Stimulated activated naive CD8-positive, alpha-beta T cell treated with anti-CD3 and anti-CD28 coated beads, Interleukin-15, amount 100 ng/mL, for 72 hours (primary cell): ENCODE measurements at regions not wholly inside any gene's neighbourhood (a gene's known extent, or its start where the extent isn't known, plus 50 kb on each side); places are given as distances from the start of the nearest gene placed in this dataset.

Experiments used
- ATAC-seq: fragments of 150-1000 bp; cut with Tn5 transposase; 2 replicates; pipeline ENCODE4 v1.10.0; 2021; ENCODE audit warnings: mild to moderate bottlenecking, moderate library complexity
- DNase-seq, 2 donors: peaks; one replicate each; pipeline ENCODE4 v3.0.0; 2021 to 2022
- H3K27ac Mint-ChIP-seq, 2 donors: one replicate each; pipeline ENCODE4 v1.8.0; 2022; ENCODE audit warnings: mild to moderate bottlenecking in 2 of 2, mixed read lengths in 2 of 2, moderate library complexity in 2 of 2
- H3K27me3 Mint-ChIP-seq: one replicate; pipeline ENCODE4 v1.8.0; 2022; ENCODE audit warnings: mixed read lengths
- H3K4me1 Mint-ChIP-seq: one replicate; pipeline ENCODE4 v1.8.0; 2022; ENCODE audit warnings: mild to moderate bottlenecking, mixed read lengths
- H3K4me3 Mint-ChIP-seq, 2 donors: one replicate each; pipeline ENCODE4 v1.8.0; 2022; ENCODE audit warnings: mild to moderate bottlenecking in 2 of 2, mixed read lengths in 2 of 2, moderate library complexity in 1 of 2
- H3K9me3 Mint-ChIP-seq, 2 donors: one replicate each; pipeline ENCODE4 v1.8.0; 2022; ENCODE audit warnings: mixed read lengths in 2 of 2

DNA sequence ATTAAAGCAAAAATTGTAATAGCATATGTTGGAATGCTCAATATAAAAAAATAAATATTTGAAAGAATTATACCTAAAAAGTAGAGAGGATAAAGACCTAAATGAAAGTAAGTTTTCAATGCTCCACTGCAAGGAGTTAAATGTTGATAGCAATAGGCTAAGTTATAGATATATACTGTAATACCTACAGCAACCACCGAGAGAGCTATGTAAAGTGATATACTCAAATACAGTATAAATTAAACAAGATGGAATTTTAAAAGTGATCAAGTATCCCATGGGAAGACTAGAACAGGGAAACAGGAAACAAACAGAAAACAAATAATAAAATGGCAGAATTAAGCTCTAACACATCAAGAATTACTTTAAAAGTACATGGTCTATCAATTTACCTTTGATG is 73.9 kb downstream of the CASP3 start:
- no peak for DNase-seq
- Mint-ChIP-seq H3K27me3 (no peaks in the 10 kb centered on the region), H3K4me1 (peaks cover 12% of the 10 kb centered on the region), H3K9me3 (peaks cover 4 to 7% of the 10 kb centered on the region in 2 donors), H3K27ac (peak overlapping the region in 1 of 2 donors; percentile 80), H3K4me3 (no peak overlapping the region)
- ATAC-seq = no peak

GRCh38 chr4:184574861-184575260 is 74.4 kb downstream of the CASP3 start:
- Mint-ChIP-seq H3K27ac (peak overlapping the region in 1 of 2 donors; percentile 75), H3K9me3 (peaks cover 3 to 4% of the 10 kb centered on the region in 2 donors), H3K27me3 (no peaks in the 10 kb centered on the region), H3K4me1 (peaks cover 12% of the 10 kb centered on the region), H3K4me3 (peak overlapping the region; percentile 27 to 68)
- DNase-seq = no peak
- ATAC-seq = no peak

DNA sequence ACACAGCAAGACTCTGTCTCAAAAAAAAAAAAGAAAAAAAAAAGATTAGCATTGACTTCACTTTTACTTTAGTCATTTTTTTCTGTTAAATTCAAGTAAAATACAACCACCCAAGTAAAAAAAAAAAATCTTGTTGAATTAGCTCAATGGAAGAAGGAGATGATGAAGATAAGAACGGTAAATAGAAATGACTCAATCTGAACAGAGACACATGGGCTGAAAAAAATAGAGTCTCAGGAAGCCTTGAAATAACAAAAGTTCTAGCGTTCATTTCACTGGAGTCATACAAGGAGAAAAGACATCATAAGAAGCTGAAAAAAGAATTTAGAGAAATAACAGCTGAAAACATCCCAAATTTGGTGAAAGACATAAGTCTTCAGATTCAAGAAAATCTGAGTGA is 75.5 kb downstream of the CASP3 start:
- Mint-ChIP-seq H3K4me3 (no peak overlapping the region), H3K4me1 (peaks cover 12% of the 10 kb centered on the region), H3K27me3 (no peaks in the 10 kb centered on the region), H3K27ac (no peak overlapping the region), H3K9me3 (peaks cover 0 to 4% of the 10 kb centered on the region in 2 donors)
- ATAC-seq (no peak), DNase-seq (no peak)

DNA sequence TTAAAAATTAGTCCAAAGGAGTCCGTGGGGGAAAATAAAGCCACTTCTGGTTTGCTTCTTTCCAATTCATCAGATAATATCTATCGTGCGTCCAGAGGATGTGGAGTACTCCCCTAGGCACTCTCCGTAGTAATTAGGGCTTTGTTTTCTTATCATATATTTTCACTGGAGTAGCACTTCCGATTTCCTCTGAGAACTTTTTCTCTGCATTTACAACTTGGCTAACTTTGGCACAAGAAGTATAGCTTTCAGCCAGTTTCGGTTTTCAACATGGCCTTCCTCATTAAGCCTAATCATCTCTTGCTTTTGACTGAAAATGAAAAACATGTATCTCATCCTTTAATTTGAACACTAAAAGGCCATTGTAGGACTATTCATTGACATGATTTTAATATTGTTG is 80.5 kb downstream of the CASP3 start:
- peaks cover 5% of the 10 kb centered on the region for H3K4me1 Mint-ChIP-seq

DNA sequence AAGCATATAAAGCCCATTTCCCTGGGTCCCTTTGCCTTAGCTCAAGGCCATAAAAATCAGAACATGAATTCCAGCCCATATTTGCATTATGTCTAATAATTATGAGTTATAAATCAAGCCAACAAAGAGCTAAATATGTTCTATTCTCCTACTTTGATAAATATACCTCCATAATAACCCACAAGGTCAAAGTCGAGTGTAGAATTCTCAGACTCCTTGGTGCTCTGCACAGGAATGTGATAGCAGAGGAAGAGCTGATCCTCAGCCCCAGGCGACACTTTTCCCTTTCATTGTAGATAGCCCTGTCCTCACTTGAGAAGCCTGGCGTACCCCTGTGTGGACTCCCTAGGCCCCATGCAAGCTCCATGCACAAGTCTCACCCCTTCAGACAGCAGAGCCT is 85.6 kb downstream of the CASP3 start:
- Mint-ChIP-seq H3K27ac (no peak overlapping the region), H3K27me3 (no peaks in the 10 kb centered on the region), H3K4me1 (peaks cover 16% of the 10 kb centered on the region), H3K4me3 (no peak overlapping the region), H3K9me3 (peaks cover 5 to 8% of the 10 kb centered on the region in 2 donors)
- ATAC-seq = no peak
- DNase-seq = no peak

More for the DNA sequence above, 80.5 kb downstream of the CASP3 start:
- Mint-ChIP-seq H3K27ac (no peak overlapping the region), H3K4me3 (no peak overlapping the region), H3K9me3 (peaks cover 7 to 8% of the 10 kb centered on the region in 2 donors), H3K27me3 (no peaks in the 10 kb centered on the region)
- DNase-seq (no peak), ATAC-seq (no peak)

- ATAC-seq = no peak
- Mint-ChIP-seq H3K4me3 (no peak overlapping the region), H3K4me1 (peaks cover 10% of the 10 kb centered on the region), H3K27ac (no peak overlapping the region), H3K9me3 (no peaks in the 10 kb centered on the region), H3K27me3 (no peaks in the 10 kb centered on the region)
- no peak for DNase-seq
Observed at GRCh38 chr4:184558996-184559395, 84.6 kb upstream of the IRF2 start.

GRCh38 chr4:184553891-184554290 is 79.5 kb upstream of the IRF2 start:
- ATAC-seq (no peak), DNase-seq (no peak)
- H3K27me3 Mint-ChIP-seq = no peaks in the 10 kb centered on the region
- H3K4me1 Mint-ChIP-seq = peaks cover 4% of the 10 kb centered on the region
- no peak overlapping the region for H3K27ac Mint-ChIP-seq
- no peak overlapping the region for H3K4me3 Mint-ChIP-seq
- no peaks in the 10 kb centered on the region for H3K9me3 Mint-ChIP-seq

- Mint-ChIP-seq H3K27ac (no peak overlapping the region), H3K27me3 (no peaks in the 10 kb centered on the region), H3K9me3 (no peaks in the 10 kb centered on the region), H3K4me1 (peaks cover 17% of the 10 kb centered on the region), H3K4me3 (no peak overlapping the region)
- ATAC-seq (no peak), DNase-seq (no peak)
Observed at GRCh38 chr4:184550476-184550875, 76.1 kb upstream of the IRF2 start.

GRCh38 chr4:184548648-184549341 is 74.4 kb upstream of the IRF2 start:
- H3K27me3 Mint-ChIP-seq = no peaks in the 10 kb centered on the region
- peak overlapping the region; percentile 49 to 79 for H3K27ac Mint-ChIP-seq
- DNase-seq = no peak
- peaks cover 17% of the 10 kb centered on the region for H3K4me1 Mint-ChIP-seq
- no peaks in the 10 kb centered on the region for H3K9me3 Mint-ChIP-seq
- ATAC-seq = no peak
- peak overlapping the region in 1 of 2 donors; percentile 46 for H3K4me3 Mint-ChIP-seq

DNA sequence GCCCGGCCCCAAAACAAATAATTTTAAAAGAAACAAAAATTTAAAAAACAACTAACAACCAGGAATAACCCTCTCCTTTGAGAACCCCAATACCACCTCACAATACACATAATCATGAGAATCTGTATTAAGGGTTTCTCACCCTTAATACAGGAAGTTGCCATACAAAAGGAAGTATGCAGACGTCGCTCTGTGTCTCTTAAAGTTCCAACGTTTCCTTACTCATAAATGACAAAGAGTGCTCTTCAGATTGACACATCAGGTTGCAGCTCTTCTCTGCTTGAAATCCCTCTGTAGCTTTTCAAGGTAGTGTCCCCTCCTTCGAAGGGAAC is 73.9 kb upstream of the IRF2 start:
- Mint-ChIP-seq H3K4me1 (peaks cover 17% of the 10 kb centered on the region), H3K4me3 (peak overlapping the region in 1 of 2 donors; percentile 46), H3K27me3 (no peaks in the 10 kb centered on the region), H3K9me3 (no peaks in the 10 kb centered on the region), H3K27ac (peak overlapping the region in 1 of 2 donors; percentile 49)
- DNase-seq = no peak
- no peak for ATAC-seq

- Mint-ChIP-seq H3K27me3 (no peaks in the 10 kb centered on the region), H3K27ac (no peak overlapping the region), H3K4me1 (peaks cover 17% of the 10 kb centered on the region), H3K9me3 (no peaks in the 10 kb centered on the region), H3K4me3 (no peak overlapping the region)
- DNase-seq (no peak), ATAC-seq (no peak)
Observed at GRCh38 chr4:184544788-184545409, 70.5 kb upstream of the IRF2 start.

DNA sequence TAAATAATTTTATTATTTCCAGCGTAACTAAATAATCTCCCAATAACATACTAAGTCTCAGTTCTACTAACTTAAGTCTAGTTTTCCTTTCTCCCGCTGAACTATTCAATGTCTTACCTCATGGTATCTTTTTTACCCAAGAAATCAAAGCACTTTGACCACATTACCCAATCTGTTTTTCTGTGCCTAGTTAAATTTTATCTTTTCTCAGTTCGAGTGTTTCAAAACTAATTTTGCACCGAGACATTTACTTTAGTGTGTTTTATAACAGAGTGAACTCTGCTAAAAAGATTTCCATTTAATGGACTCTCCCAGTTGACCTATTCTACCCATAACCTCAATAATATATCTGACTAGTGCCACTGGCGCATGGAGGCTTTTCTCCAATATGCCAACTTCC is 67.6 kb upstream of the IRF2 start:
- Mint-ChIP-seq H3K9me3 (no peaks in the 10 kb centered on the region), H3K4me3 (no peak overlapping the region), H3K27me3 (no peaks in the 10 kb centered on the region), H3K27ac (no peak overlapping the region), H3K4me1 (peaks cover 5% of the 10 kb centered on the region)
- ATAC-seq (no peak), DNase-seq (no peak)

DNA sequence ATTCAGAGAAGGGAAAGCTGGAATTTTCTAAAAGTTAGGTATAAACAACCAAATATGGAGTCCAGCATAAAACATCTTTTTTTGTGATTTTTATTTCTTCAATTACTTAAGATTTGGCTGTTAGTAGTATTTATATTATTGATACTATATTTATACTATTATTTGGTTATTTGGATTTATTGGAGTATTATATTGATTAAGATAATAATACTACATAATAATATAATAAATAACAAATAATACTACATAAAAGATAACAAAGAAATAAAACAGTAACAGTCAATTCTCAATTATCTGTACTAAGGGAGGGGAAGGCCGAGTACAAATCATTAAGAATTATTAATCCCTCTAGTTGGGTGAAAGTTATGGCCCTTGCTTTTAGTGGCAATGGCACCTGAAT is 66.0 kb upstream of the IRF2 start:
- no peak for ATAC-seq
- H3K27ac Mint-ChIP-seq = no peak overlapping the region
- DNase-seq = no peak
- H3K4me1 Mint-ChIP-seq = peaks cover 19% of the 10 kb centered on the region
- no peaks in the 10 kb centered on the region for H3K27me3 Mint-ChIP-seq
- H3K4me3 Mint-ChIP-seq = no peak overlapping the region
- no peaks in the 10 kb centered on the region for H3K9me3 Mint-ChIP-seq

GRCh38 chr4:184538023-184538599 is 63.8 kb upstream of the IRF2 start:
- Mint-ChIP-seq H3K27ac (peak overlapping the region; percentile 96 to 99), H3K9me3 (no peaks in the 10 kb centered on the region), H3K4me3 (peak overlapping the region; percentile 86 to 90), H3K4me1 (peaks cover 39% of the 10 kb centered on the region), H3K27me3 (no peaks in the 10 kb centered on the region)
- peak; percentile 54 to 75 for DNase-seq
- ATAC-seq = peak; percentile 71

GRCh38 chr4:184537269-184538022 is 63.1 kb upstream of the IRF2 start:
- H3K4me1 Mint-ChIP-seq = peaks cover 46% of the 10 kb centered on the region
- ATAC-seq = peak; percentile 85
- peak overlapping the region; percentile 96 to 99 for H3K27ac Mint-ChIP-seq
- peak overlapping the region; percentile 86 to 90 for H3K4me3 Mint-ChIP-seq
- H3K9me3 Mint-ChIP-seq = no peaks in the 10 kb centered on the region
- peak; percentile 83 to 89 for DNase-seq
- H3K27me3 Mint-ChIP-seq = no peaks in the 10 kb centered on the region

DNA sequence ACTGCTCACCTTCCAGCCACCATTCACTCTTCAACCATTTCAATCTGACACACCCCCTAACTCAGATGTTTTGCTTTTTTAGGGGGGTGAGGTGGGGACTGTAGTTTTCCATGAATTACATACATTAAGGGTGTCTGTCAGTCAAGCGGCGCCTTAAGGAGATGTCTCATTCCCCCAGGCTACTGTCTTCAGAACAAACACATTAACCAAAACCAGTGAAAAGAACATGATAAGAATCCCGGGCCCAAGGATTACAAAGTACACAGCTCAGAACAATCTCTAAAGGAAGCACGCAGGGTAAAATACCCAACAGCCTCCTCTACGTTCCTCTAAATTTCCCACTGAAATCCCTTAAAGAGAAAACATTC is 62.5 kb upstream of the IRF2 start:
- Mint-ChIP-seq H3K4me3 (peak overlapping the region; percentile 86 to 90), H3K9me3 (no peaks in the 10 kb centered on the region), H3K4me1 (peaks cover 49% of the 10 kb centered on the region), H3K27ac (peak overlapping the region; percentile 96 to 99), H3K27me3 (no peaks in the 10 kb centered on the region)
- DNase-seq (no peak), ATAC-seq (peak; percentile 18)
